ENCODE measurements at regions not wholly inside any gene's neighbourhood (a gene's known extent, or its start where the extent isn't known, plus 50 kb on each side); places are given as distances from the start of the nearest gene placed in this dataset.

DNA sequence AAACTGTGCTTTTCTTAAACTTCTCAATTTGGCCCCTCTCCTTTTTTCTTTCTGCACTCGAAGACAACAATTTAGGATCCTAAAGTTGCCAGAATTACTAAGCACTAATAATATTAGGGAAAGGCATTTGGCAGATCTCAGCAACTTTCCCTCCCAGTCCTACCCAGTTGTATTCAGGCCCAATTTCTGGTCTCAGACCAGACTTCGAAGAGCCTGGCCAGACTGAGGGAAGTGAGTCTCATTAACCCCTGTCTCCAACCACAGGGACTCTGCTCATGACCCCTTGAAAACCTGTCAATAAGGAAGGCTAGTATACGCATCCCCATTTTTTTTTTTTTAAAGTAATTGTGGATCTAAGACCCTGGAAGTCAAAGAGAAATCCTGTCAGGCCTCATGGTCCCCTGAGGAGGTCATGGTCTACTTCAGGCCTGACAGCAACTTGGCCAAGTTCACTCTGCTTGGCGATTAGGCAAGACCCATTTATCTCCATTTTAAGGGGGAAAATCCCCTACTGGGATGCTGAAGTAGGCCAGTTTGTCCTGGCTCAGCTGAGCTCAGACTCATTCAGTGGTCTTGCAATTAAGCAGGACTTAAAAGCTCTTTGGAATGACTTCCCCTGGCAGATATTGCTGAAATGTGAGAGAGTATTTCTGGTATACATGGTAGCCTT, 521.0 kb downstream of the FUT8 start:
- H3K4me3 ChIP-seq = no peak overlapping the region
- DNase-seq (ENCODE audit: low spot score) (no peak), ATAC-seq (no peak)
- Mint-ChIP-seq H3K9me3 (no peaks in the 10 kb centered on the region), H3K4me1 (peaks cover 21% of the 10 kb centered on the region), H3K4me3 (no peak overlapping the region), H3K27ac (no peak overlapping the region), H3K27me3 (ENCODE audit: insufficient read depth, low read depth, poor library complexity) (no peaks in the 10 kb centered on the region), H3K36me3 (ENCODE audit: low read depth) (no peaks in the 10 kb centered on the region; the same call in 2 of the 3 replicates)
- H3K4me1 ChIP-seq (ENCODE audit: insufficient read depth) = peaks cover 12% of the 10 kb centered on the region
- H3K36me3 ChIP-seq (ENCODE audit: insufficient read depth) = no peaks in the 10 kb centered on the region
- H3K27ac ChIP-seq (ENCODE audit: low read depth) = no peak overlapping the region
- no peaks in the 10 kb centered on the region for H3K79me2 ChIP-seq (replicated peaks; ENCODE audit: insufficient read depth)
- no peak overlapping the region for H3K4me2 ChIP-seq
- no peaks in the 10 kb centered on the region for H3K27me3 ChIP-seq (ENCODE audit: insufficient read depth)
- no peaks in the 10 kb centered on the region for H3F3A ChIP-seq (replicated peaks; ENCODE audit: low read depth)
- H2AFZ ChIP-seq = no peak overlapping the region
- TF ChIP-seq CREB1 (CRISPR knock-in tag; IDR thresholded peaks at IDR 0.05; ENCODE audit: low read depth) = no peak
- no peak for TF ChIP-seq STAT1 (IDR thresholded peaks at IDR 0.05; ENCODE audit: unreplicated experiment)
- TF ChIP-seq, protein P1, sequence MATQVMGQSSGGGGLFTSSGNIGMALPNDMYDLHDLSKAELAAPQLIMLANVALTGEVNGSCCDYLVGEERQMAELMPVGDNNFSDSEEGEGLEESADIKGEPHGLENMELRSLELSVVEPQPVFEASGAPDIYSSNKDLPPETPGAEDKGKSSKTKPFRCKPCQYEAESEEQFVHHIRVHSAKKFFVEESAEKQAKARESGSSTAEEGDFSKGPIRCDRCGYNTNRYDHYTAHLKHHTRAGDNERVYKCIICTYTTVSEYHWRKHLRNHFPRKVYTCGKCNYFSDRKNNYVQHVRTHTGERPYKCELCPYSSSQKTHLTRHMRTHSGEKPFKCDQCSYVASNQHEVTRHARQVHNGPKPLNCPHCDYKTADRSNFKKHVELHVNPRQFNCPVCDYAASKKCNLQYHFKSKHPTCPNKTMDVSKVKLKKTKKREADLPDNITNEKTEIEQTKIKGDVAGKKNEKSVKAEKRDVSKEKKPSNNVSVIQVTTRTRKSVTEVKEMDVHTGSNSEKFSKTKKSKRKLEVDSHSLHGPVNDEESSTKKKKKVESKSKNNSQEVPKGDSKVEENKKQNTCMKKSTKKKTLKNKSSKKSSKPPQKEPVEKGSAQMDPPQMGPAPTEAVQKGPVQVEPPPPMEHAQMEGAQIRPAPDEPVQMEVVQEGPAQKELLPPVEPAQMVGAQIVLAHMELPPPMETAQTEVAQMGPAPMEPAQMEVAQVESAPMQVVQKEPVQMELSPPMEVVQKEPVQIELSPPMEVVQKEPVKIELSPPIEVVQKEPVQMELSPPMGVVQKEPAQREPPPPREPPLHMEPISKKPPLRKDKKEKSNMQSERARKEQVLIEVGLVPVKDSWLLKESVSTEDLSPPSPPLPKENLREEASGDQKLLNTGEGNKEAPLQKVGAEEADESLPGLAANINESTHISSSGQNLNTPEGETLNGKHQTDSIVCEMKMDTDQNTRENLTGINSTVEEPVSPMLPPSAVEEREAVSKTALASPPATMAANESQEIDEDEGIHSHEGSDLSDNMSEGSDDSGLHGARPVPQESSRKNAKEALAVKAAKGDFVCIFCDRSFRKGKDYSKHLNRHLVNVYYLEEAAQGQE (IDR thresholded peaks at IDR 0.05; ENCODE audit: unreplicated experiment) = no peak
- TF ChIP-seq, protein P2, sequence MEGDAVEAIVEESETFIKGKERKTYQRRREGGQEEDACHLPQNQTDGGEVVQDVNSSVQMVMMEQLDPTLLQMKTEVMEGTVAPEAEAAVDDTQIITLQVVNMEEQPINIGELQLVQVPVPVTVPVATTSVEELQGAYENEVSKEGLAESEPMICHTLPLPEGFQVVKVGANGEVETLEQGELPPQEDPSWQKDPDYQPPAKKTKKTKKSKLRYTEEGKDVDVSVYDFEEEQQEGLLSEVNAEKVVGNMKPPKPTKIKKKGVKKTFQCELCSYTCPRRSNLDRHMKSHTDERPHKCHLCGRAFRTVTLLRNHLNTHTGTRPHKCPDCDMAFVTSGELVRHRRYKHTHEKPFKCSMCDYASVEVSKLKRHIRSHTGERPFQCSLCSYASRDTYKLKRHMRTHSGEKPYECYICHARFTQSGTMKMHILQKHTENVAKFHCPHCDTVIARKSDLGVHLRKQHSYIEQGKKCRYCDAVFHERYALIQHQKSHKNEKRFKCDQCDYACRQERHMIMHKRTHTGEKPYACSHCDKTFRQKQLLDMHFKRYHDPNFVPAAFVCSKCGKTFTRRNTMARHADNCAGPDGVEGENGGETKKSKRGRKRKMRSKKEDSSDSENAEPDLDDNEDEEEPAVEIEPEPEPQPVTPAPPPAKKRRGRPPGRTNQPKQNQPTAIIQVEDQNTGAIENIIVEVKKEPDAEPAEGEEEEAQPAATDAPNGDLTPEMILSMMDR (conservative IDR thresholded peaks at IDR 0.05; ENCODE audit: low read depth in 2 of 2) = no peak
- TF ChIP-seq EZH2phosphoT487 (IDR thresholded peaks at IDR 0.05; ENCODE audit: unreplicated experiment) = no peak
- TF ChIP-seq ZNF331 (CRISPR knock-in tag; IDR thresholded peaks at IDR 0.05; ENCODE audit: low read depth) = no peak
- TF ChIP-seq POLR2AphosphoS5 (IDR thresholded peaks at IDR 0.05; ENCODE audit: low read depth) = no peak
- no peaks in the 10 kb centered on the region for H4K20me1 ChIP-seq (replicated peaks; ENCODE audit: insufficient read depth)
- H3K9me2 ChIP-seq (ENCODE audit: insufficient read depth) = peaks cover under 1% of the 10 kb centered on the region; the same call in 1 of the 2 replicates

DNA sequence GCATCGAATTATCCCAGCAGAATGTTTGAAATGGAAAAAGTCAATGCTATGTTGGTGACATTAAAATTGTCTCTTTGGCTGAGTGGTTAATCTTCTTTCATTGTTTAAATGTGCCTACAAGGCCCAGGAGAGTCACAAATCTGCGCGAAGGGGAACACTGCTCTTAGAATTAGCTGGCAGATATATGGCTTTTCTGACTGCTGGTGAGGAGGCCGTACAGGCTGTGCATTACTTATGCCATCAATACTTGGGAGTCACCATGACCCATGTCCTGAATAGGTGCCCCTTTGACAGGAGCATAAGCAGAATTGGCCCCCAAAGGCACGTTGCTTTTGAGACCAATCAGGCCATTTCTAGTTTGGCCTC, 521.5 kb downstream of the FUT8 start:
- no peaks in the 10 kb centered on the region; the same call in 2 of the 3 replicates for H3K36me3 Mint-ChIP-seq (ENCODE audit: low read depth)
- no peak for ATAC-seq
- no peak for TF ChIP-seq ETS1 (IDR thresholded peaks at IDR 0.05)
- TF ChIP-seq NANOG (IDR thresholded peaks at IDR 0.05; ENCODE audit: borderline replicate concordance) = no peak

More for the DNA sequence above, 521.5 kb downstream of the FUT8 start:
- Mint-ChIP-seq H3K27ac (no peak overlapping the region), H3K4me1 (peaks cover 20% of the 10 kb centered on the region), H3K4me3 (no peak overlapping the region), H3K9me3 (no peaks in the 10 kb centered on the region), H3K27me3 (ENCODE audit: insufficient read depth, low read depth, poor library complexity) (no peaks in the 10 kb centered on the region)
- no peaks in the 10 kb centered on the region for H3F3A ChIP-seq (replicated peaks; ENCODE audit: low read depth)
- no peak for DNase-seq (ENCODE audit: low spot score)
- H3K27me3 ChIP-seq (ENCODE audit: insufficient read depth) = no peaks in the 10 kb centered on the region
- H3K4me1 ChIP-seq (ENCODE audit: insufficient read depth) = peaks cover 12% of the 10 kb centered on the region
- H3K79me2 ChIP-seq (replicated peaks; ENCODE audit: insufficient read depth) = no peaks in the 10 kb centered on the region
- H3K4me3 ChIP-seq = no peak overlapping the region
- H3K27ac ChIP-seq (ENCODE audit: low read depth) = no peak overlapping the region
- no peak overlapping the region for H2AFZ ChIP-seq
- no peak overlapping the region for H3K4me2 ChIP-seq
- no peaks in the 10 kb centered on the region for H4K20me1 ChIP-seq (replicated peaks; ENCODE audit: insufficient read depth)
- no peaks in the 10 kb centered on the region for H3K36me3 ChIP-seq (ENCODE audit: insufficient read depth)
- peaks cover 4% of the 10 kb centered on the region; the same call in 1 of the 2 replicates for H3K9me2 ChIP-seq (ENCODE audit: insufficient read depth)
